Fibroblast of mammary gland (primary cell): ENCODE measurements at regions not wholly inside any gene's neighbourhood (a gene's known extent, or its start where the extent isn't known, plus 50 kb on each side); places are given as distances from the start of the nearest gene placed in this dataset.

Source experiments
- DNase-seq: peaks from one replicate; pipeline ENCODE4 v3.0.0-alpha.2; 2010; ENCODE audit warnings: low read depth
- H3K4me3 ChIP-seq: 2 replicates; pipeline ENCODE4 v1.5.1; 2011; ENCODE audit warnings: low read depth, mild to moderate bottlenecking, low read length, moderate library complexity; ENCODE audit not compliant: control insufficient read depth
- CTCF ChIP-seq: conservative IDR thresholded peaks from 2 replicates; pipeline ENCODE4 v1.5.1; 2011; ENCODE audit warnings: low read depth, low read length, inconsistent platforms; ENCODE audit not compliant: control insufficient read depth, insufficient read depth

- no peak for TF ChIP-seq CTCF
- DNase-seq: peak; percentile 60
- no peak overlapping the region for H3K4me3 ChIP-seq
Measured at GRCh38 chr18:67260841-67261240, 255.7 kb downstream of the DSEL start.

GRCh38 chr18:67250776-67251424 lies 265.6 kb downstream of the DSEL start:
- no peak for DNase-seq
- no peak overlapping the region for H3K4me3 ChIP-seq
- no peak for TF ChIP-seq CTCF

- DNase-seq: peak; percentile 30
- peak overlapping the region; percentile 31 for H3K4me3 ChIP-seq
- no peak for TF ChIP-seq CTCF
Measured at GRCh38 chr18:67243799-67244587, 272.5 kb downstream of the DSEL start.

- no peak for TF ChIP-seq CTCF
- no peak for DNase-seq
- H3K4me3 ChIP-seq: no peak overlapping the region
Measured at GRCh38 chr18:67242001-67242400, 274.5 kb downstream of the DSEL start.

GRCh38 chr18:67241299-67241698 lies 275.2 kb downstream of the DSEL start:
- no peak for DNase-seq
- no peak for TF ChIP-seq CTCF
- H3K4me3 ChIP-seq: no peak overlapping the region

- no peak for DNase-seq
- no peak overlapping the region for H3K4me3 ChIP-seq
- TF ChIP-seq CTCF: no peak
Measured at GRCh38 chr18:67239826-67240225, 276.7 kb downstream of the DSEL start.

GRCh38 chr18:67232991-67233390 lies 283.5 kb downstream of the DSEL start:
- no peak overlapping the region for H3K4me3 ChIP-seq
- peak; percentile 43 for DNase-seq
- no peak for TF ChIP-seq CTCF
